ENCODE measurements at regions not wholly inside any gene's neighbourhood (a gene's known extent, or its start where the extent isn't known, plus 50 kb on each side); places are given as distances from the start of the nearest gene placed in this dataset.

DNA sequence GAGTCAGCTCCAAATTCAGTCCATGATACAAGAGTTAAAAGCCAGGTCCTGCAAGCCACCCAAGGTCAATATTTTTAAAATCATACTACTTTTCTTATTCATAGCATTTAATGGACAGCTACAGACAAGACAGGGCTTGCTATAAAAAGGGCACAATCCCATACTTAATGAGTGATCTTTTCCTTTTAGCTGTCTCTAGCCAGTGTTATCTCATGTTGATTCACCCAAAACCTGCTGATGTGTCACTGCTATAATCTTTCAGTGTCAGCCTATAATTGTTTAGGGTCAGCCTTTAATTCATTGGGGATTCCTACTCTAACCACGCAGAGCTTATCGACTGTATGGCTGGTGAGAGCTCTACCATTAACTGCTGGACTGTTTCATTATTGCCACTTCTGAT, 51.2 kb upstream of the HCCS start:
- DNase-seq (no peak), ATAC-seq (ENCODE audit: insufficient read depth, low read depth) (no peak)
- no peaks in the 10 kb centered on the region for H4K20me1 ChIP-seq (ENCODE audit: insufficient read depth, low read length)
- H3K4me2 ChIP-seq (ENCODE audit: insufficient read depth, low read length) = no peak overlapping the region
- no peaks in the 10 kb centered on the region for H3K79me2 ChIP-seq (ENCODE audit: insufficient read depth, low read length)
- H2AFZ ChIP-seq (ENCODE audit: low read depth, low read length) = no peak overlapping the region
- H3K9me3 ChIP-seq (ENCODE audit: insufficient read depth, low read length, severe bottlenecking) = no peaks in the 10 kb centered on the region
- H3K36me3 ChIP-seq (ENCODE audit: insufficient read depth, low read length) = no peaks in the 10 kb centered on the region
- TF ChIP-seq EZH2 (IDR thresholded peaks at IDR 0.05; ENCODE audit: borderline replicate concordance, low read depth, low read length, severe bottlenecking) = no peak
- TF ChIP-seq, protein P1, sequence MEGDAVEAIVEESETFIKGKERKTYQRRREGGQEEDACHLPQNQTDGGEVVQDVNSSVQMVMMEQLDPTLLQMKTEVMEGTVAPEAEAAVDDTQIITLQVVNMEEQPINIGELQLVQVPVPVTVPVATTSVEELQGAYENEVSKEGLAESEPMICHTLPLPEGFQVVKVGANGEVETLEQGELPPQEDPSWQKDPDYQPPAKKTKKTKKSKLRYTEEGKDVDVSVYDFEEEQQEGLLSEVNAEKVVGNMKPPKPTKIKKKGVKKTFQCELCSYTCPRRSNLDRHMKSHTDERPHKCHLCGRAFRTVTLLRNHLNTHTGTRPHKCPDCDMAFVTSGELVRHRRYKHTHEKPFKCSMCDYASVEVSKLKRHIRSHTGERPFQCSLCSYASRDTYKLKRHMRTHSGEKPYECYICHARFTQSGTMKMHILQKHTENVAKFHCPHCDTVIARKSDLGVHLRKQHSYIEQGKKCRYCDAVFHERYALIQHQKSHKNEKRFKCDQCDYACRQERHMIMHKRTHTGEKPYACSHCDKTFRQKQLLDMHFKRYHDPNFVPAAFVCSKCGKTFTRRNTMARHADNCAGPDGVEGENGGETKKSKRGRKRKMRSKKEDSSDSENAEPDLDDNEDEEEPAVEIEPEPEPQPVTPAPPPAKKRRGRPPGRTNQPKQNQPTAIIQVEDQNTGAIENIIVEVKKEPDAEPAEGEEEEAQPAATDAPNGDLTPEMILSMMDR (IDR thresholded peaks at IDR 0.05; ENCODE audit: borderline replicate concordance, extremely low read depth, low read length, poor library complexity, severe bottlenecking) = no peak
- no peak overlapping the region for H3K4me3 ChIP-seq (ENCODE audit: low read depth in 1 of 2, low read length in 2 of 2)
- H3K4me1 ChIP-seq (ENCODE audit: insufficient read depth, low read length) = no peaks in the 10 kb centered on the region
- H3K27me3 ChIP-seq (ENCODE audit: insufficient read depth, low read length, poor library complexity) = no peaks in the 10 kb centered on the region
- no peak overlapping the region for H3K9ac ChIP-seq (ENCODE audit: low read depth, low read length)
- H3K27ac ChIP-seq (ENCODE audit: low read length) = no peak overlapping the region

All from DND-41 (cell line).